HG03354 (cell line): ENCODE measurements at regions not wholly inside any gene's neighbourhood (a gene's known extent, or its start where the extent isn't known, plus 50 kb on each side); places are given as distances from the start of the nearest gene placed in this dataset.
"Not testable (repeated sequence)": the region's sequence is repeated elsewhere in the genome, so short reads cannot be mapped to it uniquely, and the experiment has no call there.

ENCODE experiments used
- ATAC-seq: cut with Tn5 transposase; IDR thresholded peaks from one replicate; pipeline ENCODE4 v1.9.1; 2021; ENCODE audit warnings: mild to moderate bottlenecking; ENCODE audit not compliant: unreplicated experiment, poor library complexity, severe bottlenecking

DNA sequence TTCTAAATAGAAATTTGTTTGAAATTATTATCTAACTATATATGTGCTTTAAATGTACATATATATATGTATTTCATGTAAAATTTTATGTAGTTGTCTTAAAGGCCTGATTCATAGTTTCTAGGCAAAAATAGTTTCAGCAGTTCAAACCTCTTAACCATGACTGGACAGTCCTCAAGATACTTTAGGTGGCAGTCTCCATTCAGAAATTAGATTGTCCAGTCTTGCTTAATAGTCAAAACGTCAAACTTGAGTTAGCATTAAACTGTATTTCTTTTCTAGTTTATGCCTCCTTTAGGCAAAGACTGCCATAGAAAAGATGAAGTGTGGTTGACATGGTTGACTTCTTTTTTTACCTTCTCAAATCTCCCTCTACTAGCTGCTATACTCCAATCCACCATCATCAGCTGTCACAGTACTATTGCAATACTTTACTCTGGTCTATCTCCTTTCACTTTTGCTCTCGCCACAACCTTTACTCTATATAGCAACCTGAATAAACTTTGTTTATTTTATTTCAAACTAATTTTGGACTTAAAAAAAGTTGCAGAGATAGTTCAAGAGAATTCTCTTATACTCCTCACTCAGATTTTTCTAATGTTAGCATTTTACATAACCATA lies 395.6 kb upstream of the DIPK2B start:
- no peak for ATAC-seq

DNA sequence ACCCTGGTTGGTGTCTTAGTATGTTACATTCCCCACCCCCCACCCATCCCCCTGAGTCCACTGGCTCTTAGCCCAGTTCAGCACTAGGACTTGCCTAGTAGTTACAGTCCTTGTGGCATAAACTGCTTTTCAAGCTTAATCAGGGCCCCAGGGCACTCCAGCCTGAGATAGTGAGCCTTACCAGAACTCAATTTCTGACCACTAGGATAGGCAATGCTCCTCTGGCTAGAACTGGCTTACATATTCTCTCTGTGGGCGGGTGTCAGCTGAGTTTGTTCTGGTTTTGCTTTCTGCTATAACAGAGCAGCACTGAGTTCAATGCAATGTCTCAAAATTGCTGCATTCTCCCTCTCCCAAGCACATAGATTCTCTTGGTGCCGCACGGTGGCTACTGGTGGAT lies 391.4 kb upstream of the DIPK2B start:
- ATAC-seq, result no peak

DNA sequence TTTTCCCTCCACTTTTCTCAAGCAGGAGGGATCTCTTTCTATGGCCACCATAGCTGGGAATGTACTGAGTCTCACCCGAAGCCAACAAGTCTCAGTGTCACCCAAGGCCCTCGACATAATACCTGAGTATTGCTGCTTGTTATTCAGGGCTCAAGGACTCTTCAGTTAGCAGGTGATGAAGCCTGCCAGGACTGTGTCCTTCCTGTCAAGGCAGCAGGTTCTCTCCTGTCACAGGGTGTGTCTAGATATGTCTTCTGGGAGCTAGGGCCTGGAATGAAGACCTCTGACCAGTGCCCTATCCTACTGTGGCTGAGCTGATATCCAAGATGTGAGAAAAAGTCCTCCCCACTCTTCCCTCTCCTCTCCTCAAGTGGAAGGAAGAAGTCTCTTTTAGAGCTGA lies 391.0 kb upstream of the DIPK2B start:
- ATAC-seq, result no peak

DNA sequence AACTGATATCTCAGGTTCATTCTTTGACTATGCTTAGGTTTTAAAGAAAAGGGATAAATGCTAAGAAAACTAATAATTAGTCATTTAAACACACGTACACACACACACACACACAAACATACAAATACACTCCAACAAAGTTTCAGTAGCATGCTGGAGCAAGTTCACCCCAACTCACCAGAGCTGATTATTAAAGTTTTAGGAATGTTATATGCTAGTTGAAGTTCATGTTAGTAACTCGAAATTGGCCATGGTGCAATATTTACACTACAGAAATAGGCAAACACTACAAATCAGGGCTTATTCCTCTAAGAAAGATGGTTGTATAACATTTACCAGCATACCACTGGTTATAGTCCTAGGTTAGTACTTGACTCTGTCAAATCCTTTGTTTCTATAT lies 384.0 kb upstream of the DIPK2B start:
- no peak for ATAC-seq

DNA sequence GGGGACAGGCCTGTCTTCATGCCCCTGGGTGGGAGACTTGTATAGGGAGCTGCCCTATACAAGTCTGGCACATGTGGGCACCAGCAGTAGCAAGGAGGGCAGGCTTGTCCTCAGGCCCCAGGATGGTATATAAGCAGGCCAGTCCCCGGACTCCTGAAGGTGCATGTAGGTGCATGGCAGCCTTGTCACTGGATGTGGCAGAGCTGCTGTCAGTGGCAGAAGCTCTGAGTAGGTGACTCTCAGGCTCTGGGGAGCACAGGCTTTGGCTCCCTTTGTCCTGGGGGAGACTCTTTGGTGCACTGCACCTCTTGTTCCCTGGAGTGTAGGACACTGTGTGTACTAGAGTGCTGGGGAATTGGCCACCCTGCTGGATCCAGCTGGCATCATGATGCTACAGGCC lies 376.7 kb upstream of the DIPK2B start:
- no peak for ATAC-seq

DNA sequence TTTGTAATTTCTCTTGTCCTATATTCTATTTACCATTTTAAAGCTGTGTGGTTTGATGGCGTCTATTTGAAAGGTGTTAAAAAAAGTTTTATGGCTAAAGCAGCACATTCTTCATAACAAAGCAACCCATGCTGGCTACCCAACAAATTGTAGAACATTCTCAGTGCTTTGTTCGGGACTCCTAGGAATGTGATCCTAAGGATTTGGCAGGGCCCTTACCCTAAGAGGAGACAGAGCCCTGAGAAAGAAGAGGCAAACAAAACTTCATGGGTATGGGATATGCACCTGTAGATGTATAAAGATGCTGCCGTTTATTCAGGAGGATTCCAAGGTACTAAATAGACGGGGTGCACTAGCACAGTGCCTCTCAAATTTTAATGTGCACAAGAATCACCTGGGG lies 370.8 kb upstream of the DIPK2B start:
- ATAC-seq, result no peak

DNA sequence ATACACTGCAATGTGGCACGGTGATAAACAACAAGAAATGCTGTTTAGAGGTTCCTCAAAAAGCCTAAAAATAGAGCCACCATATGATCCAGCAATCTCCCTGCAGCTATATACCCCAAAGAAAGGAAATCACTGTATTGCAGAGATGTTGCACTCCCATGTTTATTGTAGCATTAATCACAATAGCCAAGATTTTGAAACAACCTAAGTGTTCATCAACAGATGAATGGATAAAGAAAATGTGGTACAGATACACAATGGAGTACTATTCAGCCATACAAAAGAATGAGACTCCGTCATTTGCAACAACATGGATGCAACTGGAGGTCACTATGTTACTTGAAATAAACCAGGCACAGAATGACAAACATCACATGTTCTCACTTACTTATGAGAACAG lies 365.8 kb upstream of the DIPK2B start:
- no peak for ATAC-seq

DNA sequence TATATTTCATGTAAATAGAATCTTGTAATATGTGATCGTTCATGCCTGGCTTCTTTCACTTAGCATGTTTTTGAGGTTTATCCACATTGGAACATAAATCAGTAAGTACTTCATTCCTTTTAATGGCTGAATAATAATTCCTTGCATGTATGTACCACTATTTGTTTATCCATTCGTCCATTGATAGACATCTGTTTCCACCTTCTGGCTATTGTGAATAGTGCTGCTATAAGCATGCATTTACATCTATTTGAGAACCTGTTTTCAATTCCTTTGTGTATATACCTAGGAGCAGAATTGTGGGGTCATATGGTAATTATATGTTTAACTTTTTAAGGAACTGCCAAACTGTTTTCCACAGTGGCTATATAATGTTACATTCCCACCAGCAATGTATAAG lies 356.7 kb upstream of the DIPK2B start:
- ATAC-seq, result no peak

DNA sequence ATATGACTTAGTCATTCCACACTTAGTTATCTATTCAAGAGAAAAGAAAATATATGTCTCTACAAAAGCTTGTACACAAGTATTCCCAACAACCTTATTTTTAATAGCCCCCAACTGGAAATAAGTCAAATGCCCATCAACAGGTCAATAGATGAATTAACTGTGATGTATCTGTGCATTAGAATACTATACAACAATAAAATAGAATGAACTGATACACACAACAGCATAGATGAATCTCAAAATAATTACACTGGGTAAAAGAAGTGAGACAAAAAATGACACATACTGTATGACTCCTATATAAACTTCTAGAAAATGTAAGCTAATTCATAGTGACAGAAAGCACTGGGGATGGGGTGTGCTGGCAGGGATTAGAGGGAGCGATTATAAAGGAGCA lies 354.1 kb upstream of the DIPK2B start:
- ATAC-seq, result no peak

DNA sequence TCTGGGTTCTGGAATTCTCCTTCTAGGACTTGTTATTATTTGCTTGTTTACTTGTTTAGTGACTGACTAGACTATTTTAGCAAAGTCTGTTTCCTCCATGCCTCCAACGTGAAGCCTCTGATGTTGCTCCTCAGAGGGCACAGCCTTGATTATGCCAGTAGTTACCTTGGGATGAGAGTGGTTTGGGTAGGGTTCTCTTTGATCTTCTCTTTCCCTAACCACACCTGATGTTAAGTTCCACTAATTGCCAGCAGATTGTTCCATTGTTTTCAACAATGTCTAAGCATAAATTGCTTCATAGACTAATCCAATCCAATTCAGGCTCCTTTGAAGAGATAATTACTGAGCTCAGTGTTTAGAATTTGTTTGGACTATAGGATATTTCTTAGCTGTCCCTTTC lies 352.7 kb upstream of the DIPK2B start:
- no peak for ATAC-seq

DNA sequence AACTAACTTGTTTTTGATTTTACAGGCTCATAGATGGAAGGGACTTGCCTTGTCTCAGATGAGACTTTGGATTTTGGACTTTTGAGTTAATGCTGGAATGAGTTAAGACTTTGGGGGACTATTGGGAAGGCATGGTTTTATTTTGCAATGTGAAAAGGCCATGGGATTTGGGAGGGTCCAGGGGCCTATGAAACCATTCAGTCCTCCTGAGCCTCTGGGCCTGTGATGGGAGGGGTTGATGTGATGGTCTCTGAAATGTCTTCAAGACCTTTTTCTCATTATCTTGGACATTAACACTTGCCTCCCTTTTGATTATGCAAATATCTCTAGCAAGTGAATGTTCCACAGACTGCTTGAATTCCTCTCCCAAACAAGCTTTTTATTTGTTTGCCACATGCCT lies 346.0 kb upstream of the DIPK2B start:
- not testable (repeated sequence) for ATAC-seq

DNA sequence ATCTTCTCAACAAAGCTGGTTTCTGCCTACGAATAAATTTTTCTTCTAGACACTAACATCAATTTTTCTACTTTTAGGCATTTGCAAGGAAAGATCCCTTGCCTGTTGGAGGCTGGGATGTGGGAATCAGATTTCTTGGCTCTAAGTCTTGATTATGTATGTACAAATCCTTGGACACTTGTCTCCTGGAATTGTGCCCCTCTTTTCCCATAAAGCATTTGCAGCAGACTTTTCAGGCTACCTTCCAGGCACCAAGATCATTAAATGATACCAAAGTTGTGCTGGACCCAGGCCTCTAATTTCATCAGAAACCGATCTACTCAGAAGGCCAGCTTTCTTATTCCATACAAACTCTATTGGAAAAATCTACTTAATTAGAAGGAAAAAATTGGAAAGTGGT lies 339.5 kb upstream of the DIPK2B start:
- ATAC-seq, result no peak

DNA sequence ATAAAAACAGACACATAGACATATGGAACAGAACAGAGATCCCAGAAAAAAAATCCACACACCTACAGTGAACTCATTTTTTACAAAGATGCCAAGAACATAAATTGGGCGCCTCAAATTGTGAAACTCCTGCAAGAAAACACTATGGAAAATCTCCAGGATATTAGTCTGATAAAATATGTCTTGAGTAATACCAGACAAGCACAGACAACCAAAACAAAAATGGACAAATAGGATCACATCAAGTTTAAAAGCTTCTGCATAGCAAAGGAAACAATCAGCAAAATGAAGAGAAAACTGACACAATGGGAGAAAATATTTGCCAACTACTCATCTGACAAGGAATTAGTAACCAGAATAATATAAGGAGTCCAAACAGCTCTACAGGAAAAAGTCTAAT lies 337.3 kb upstream of the DIPK2B start:
- no peak for ATAC-seq

DNA sequence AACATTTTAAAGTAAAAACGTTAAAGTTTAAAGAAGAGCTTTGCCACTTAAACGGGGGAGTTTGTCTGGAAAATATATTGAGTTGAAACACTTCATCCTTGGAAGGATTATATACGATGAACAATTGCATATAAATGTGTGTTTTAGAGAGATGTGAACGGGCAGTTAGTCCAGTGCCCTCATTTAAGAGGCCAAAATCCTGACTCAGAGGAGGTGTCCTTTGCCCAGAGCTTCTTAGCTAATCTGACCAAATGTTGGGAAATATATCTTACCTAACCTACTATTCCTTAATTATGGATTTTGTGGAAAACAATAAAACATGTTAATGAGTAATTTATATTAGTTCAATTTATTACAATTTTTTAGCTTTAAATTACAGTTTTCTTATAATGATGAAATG lies 327.2 kb upstream of the DIPK2B start:
- no peak for ATAC-seq

DNA sequence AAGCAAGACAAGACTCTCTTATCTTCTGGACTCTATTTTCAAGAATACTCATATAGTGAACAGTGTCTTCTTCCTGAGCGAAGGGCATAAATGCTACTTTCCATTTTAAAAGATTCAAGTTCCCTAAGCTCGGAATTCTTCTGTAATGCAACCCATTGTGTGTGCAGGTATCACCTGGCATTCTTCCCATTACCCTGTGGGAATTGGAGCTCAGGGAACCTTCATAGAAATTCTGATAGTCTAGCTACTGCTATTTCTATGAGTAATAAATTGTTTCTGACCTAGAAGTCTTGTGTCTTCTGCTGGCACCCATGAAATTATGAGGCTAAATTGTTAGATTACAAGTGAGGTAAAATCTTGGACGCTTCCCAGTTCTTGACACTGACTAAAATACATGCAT lies 324.1 kb upstream of the DIPK2B start:
- ATAC-seq, result no peak

DNA sequence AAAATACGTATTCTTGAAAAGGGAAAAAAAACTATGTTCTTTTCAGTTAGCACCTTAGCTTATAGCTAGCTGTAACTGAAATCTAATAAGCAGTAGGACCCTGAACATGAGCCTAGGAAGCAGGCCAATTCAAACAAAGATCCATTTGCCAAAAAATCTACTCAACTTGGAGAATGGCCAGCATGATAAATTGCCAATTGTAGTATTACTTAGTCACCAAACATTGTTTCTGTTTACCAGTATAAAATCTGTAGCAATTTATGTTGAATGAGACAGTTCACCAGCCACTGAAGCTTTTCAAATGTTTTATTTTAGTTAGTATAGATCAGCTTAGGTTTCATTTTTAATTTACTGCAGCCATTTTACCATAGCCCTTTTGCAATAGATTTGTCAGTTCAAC lies 323.6 kb upstream of the DIPK2B start:
- no peak for ATAC-seq

DNA sequence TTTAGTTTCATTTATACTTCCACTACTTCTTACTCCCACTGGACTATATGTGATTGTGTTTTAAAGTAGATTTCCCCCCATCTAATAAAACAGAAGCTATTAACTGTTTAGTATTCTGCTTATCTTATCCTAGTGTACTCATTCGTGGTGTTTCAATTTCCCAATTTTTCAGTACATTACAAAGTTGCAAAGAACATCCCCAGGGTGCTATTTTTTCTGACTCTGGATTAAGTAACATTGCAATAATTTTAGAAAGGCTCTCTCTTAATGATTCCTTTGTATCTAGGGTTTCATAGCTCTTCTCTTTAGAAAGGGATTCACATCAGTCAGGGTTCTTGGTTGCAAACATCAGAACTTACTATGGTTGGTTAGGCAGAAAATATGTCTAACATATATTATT lies 317.9 kb upstream of the DIPK2B start:
- no peak for ATAC-seq

DNA sequence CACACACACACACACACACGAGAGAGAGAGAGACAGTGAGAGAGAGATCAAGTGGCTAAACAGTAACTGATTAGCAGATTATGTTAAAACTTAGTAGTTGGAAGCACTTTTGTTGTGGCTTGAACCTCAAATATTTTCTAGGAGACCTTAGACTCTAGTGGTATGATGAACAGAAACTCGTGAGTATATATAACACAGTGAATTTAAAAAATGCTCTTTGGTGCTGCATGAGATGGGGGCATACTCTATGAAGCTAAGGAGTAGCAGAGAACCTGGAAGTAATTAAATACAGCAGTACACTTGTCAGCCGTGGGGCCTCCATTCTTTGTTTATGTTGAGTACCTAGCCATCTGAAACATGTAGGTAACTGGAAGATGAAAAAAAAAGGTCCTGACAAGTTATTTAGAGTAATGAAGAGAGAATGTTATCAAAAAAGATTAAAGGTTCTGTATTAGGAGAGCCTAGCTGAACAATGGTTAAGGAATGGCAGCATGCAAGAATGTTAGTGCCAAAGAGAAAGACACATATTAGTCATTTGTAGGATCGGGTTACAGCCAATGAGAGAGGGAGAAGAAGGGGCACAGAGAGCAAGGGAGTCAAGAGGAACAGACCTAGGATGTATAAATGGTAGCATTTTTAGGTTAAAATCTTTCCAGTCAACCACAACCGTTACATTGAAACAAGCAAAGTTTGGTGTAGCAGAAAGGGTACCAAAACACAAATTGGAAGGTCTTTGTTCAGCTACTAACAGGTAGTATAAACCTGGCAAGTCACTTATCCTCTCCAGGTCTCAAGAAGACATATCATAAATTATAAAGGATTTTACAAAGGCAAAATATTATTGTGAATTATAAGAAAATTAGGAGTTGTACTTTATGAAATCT lies 316.7 kb upstream of the DIPK2B start:
- ATAC-seq, result no peak

DNA sequence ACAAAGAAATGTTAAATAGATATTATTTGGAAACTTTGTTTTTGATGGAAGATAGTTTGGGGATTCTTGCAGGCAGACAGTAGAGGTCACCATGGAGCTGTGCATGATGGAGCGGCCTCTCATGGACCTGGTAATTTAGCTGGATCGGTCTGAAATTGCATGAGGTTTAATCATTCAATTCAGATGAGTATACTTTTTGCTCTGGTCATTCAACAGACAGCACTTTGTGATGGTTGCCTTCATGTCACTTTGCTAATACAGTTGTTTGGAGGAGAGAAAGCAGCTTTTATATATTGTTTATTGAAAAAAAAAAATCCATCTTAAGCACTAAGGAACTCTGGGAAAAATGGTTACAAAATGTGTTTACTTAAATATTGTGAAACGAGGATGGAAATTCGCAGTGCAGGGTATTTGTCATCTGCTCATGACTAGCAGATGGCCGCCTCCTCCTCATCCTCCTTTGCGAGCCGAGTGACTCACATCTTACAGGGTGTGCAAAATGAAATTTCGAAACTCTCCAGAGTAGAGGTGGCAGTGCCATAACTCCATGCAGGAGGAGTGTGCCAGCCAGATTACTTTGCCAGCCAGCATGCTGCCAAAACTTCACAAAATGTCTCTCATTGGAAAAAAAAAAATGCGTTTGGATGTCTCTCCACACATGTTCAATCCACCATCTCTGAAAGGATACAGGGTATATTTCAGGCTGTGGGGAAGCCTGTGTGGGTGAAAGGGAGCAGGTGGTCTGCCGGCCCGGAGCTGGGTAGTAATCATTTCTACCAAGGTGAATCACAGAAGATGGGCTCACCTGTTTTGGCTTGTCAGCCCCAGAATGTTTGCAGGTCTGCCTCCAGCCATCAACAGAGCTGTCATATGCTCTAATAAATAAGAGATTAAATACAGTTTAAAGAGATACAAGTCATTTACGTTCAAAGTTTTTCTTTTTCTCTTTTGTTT lies 314.9 kb upstream of the DIPK2B start:
- no peak for ATAC-seq

DNA sequence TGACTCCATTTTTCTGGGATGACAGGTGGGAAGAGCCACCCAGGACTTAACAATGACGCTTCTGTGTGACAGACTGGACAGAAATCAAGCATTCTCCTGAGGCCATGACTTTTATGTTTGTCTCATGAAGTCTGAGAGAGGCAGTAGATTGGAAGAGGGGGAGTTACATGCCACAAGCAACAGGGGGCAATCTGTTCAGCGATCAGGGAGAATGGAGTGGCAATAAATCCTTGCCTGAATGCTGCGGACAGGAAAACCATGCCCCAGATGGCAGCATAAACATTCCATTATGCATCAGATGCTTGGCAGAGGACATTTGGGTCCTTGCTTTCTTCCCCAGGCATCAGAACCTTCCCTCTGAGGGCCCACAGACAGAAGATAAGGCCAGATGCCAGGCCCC lies 312.4 kb upstream of the DIPK2B start:
- ATAC-seq, result no peak
